ENCODE measurements at regions not wholly inside any gene's neighbourhood (a gene's known extent, or its start where the extent isn't known, plus 50 kb on each side); places are given as distances from the start of the nearest gene placed in this dataset.

DNA sequence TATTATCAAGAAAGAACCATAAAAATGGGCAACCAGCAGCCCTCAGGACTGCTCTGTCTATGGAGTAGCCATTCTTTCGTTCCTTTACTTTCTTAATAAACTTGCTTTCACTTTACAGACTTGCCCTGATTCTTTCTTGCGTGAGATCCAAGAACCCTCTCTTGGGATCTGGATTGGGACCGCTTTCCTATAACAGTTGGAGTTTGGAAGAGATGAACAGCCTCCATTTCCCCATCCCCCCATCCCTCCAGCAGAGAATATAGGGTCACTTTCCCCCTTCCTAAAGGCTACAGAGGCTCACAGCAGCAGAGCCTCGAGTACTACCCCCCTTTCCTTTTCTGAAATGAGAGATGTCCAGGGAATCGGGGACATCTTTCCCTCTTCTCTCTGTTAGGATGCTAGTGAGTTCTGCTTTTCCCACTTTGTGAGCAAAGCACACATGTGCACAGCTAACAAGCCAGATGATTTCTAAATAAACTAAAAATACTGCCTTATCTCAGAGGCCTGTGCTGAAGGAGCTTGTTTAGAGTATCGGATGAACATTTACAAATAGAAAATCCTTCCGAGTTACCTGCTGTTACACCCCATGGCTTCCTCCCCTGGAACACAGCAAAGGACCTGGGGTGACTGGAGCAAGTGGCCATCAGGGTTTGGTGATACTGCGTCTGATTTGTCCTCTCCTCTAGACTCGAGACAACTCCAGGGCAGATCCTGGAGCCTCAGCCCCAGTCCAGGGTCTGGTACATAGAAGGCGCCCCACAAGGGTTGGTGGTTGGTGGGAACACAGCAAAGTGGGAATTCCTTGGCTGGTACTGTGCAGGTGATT lies 144.2 kb downstream of the SLC38A6 start:
- CTCF ChIA-PET = no interaction called here
- intact Hi-C loops (cut with micrococcal nuclease) = no loop called here
- no peak overlapping the region for H3K27ac Mint-ChIP-seq
- H3K36me3 Mint-ChIP-seq (ENCODE audit: low read depth) = no peaks in the 10 kb centered on the region
- POLR2A ChIA-PET = interaction anchor here (1.5 kb wide), 1 partner anchor 10 kb away, joined by 3 read pairs; no protein-coding TSS in a partner anchor
- peaks cover 1% of the 10 kb centered on the region for H3K9me3 Mint-ChIP-seq
- TF ChIP-seq, protein P1, sequence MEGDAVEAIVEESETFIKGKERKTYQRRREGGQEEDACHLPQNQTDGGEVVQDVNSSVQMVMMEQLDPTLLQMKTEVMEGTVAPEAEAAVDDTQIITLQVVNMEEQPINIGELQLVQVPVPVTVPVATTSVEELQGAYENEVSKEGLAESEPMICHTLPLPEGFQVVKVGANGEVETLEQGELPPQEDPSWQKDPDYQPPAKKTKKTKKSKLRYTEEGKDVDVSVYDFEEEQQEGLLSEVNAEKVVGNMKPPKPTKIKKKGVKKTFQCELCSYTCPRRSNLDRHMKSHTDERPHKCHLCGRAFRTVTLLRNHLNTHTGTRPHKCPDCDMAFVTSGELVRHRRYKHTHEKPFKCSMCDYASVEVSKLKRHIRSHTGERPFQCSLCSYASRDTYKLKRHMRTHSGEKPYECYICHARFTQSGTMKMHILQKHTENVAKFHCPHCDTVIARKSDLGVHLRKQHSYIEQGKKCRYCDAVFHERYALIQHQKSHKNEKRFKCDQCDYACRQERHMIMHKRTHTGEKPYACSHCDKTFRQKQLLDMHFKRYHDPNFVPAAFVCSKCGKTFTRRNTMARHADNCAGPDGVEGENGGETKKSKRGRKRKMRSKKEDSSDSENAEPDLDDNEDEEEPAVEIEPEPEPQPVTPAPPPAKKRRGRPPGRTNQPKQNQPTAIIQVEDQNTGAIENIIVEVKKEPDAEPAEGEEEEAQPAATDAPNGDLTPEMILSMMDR (IDR thresholded peaks at IDR 0.05) = no peak
- ATAC-seq (no peak), DNase-seq (no peak)
- H3K27me3 Mint-ChIP-seq = peaks cover 9% of the 10 kb centered on the region
- H3K4me3 Mint-ChIP-seq = no peak overlapping the region
- no peaks in the 10 kb centered on the region for H3K4me1 Mint-ChIP-seq (ENCODE audit: low read depth)

DNA sequence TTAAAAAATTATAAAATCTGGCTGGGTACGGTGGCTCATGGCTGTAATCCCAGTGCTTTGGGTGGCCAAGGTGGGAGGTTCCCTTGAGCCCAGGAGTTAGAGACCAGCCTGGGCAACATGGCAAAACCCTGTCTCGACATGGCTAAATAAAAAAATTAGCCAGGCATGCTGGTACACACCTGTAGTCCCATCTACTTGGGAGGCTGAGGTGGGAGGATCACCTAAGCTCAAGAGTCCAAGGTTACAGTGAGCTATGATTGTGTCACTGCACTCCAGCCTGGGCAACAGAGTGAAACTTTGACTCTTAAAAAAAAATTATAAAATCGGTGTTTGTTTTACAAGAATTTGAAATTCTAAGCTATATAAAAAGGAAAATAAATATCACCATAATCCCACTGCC lies 141.8 kb downstream of the SLC38A6 start:
- H3K27ac Mint-ChIP-seq = no peak overlapping the region
- peaks cover 7% of the 10 kb centered on the region for H3K27me3 Mint-ChIP-seq
- no peaks in the 10 kb centered on the region for H3K4me1 Mint-ChIP-seq (ENCODE audit: low read depth)
- DNase-seq = no peak
- intact Hi-C loops (cut with micrococcal nuclease) = no loop called here
- H3K4me3 Mint-ChIP-seq = no peak overlapping the region
- TF ChIP-seq, protein P1 (IDR thresholded peaks at IDR 0.05) = no peak
- ChIA-PET POLR2A (no interaction called here), CTCF (no interaction called here)
- ATAC-seq = no peak
- peaks cover 1% of the 10 kb centered on the region for H3K9me3 Mint-ChIP-seq
- no peaks in the 10 kb centered on the region for H3K36me3 Mint-ChIP-seq (ENCODE audit: low read depth)

DNA sequence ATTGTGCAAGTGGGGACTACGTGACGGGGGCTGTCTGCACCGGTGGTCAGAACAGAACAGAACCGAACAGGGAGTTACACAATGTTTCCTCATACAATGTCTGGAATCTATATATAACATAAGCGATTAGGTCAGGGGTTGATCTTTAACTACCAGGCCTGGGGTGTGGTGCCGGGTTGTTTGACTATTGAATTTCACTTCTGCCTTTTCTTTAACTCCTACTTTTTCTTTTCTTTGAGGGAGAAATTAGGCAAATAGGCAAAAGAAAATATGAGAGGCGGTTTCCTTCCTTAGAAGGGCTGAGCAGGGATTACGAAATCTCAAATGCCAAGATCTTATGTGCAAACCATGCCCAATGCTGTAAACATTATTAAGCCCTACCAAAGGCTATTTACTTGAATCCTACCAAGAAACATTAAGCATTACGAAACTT lies 140.3 kb downstream of the SLC38A6 start:
- no peak for DNase-seq
- no peak overlapping the region for H3K27ac Mint-ChIP-seq
- no peaks in the 10 kb centered on the region for H3K4me1 Mint-ChIP-seq (ENCODE audit: low read depth)
- TF ChIP-seq, protein P1 (IDR thresholded peaks at IDR 0.05) = no peak
- no peak overlapping the region for H3K4me3 Mint-ChIP-seq
- intact Hi-C loops (cut with micrococcal nuclease) = no loop called here
- ChIA-PET POLR2A (no interaction called here), CTCF (no interaction called here)
- H3K36me3 Mint-ChIP-seq (ENCODE audit: low read depth) = no peaks in the 10 kb centered on the region
- no peak for ATAC-seq
- peaks cover 1% of the 10 kb centered on the region for H3K9me3 Mint-ChIP-seq
- peaks cover 4% of the 10 kb centered on the region for H3K27me3 Mint-ChIP-seq

DNA sequence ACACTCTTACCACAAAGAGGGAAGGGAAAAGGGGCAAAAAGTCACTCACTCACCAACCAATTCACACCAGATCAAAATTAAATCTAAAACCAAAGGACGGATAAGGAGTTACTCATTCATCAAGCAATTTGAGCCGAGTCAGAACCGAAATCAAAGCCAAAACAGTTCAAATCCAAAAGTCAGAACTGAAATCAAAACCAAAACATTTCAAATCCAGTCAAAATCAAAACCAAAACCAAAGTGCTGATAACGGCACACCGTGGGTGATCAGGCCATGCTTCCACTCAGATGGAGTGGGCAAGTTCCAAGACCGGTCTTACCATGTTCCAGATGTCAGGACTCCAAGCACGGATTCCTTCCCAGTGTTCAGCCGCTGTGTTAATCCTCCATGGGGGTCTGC lies 139.5 kb downstream of the SLC38A6 start:
- Mint-ChIP-seq H3K4me3 (no peak overlapping the region), H3K9me3 (peaks cover 4% of the 10 kb centered on the region), H3K27ac (no peak overlapping the region), H3K27me3 (no peaks in the 10 kb centered on the region), H3K4me1 (ENCODE audit: low read depth) (no peaks in the 10 kb centered on the region), H3K36me3 (ENCODE audit: low read depth) (no peaks in the 10 kb centered on the region)
- no peak for DNase-seq
- CTCF ChIA-PET = no interaction called here
- intact Hi-C loops (cut with micrococcal nuclease) = no loop called here
- ATAC-seq = no peak
- TF ChIP-seq, protein P1 (IDR thresholded peaks at IDR 0.05) = no peak
- POLR2A ChIA-PET = no interaction called here

DNA sequence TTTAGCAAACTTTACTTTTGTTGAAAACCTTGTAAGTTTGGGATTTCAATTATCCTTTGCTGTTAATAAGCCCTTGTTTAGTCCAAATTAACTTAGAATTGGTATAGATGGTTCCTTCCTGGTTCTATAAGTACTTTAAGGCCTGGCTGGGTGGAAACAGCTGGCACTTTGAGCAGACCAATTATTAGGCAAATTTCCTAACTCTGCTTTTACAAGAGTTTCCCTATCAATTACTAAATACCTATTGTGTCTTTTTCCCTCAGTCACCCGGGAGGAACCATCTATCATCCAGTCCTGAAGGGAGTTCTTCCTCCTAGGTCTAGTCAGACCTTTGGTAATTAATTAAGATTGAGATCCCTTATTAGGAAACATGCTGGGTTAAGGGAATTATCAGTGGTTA lies 138.0 kb downstream of the SLC38A6 start:
- ATAC-seq (no peak), DNase-seq (no peak)
- Mint-ChIP-seq H3K4me3 (no peak overlapping the region), H3K27ac (no peak overlapping the region), H3K9me3 (peaks cover 11% of the 10 kb centered on the region), H3K4me1 (ENCODE audit: low read depth) (no peaks in the 10 kb centered on the region), H3K27me3 (no peaks in the 10 kb centered on the region), H3K36me3 (ENCODE audit: low read depth) (no peaks in the 10 kb centered on the region)
- ChIA-PET CTCF (no interaction called here), POLR2A (no interaction called here)
- intact Hi-C loops (cut with micrococcal nuclease) = no loop called here
- TF ChIP-seq, protein P1 (IDR thresholded peaks at IDR 0.05) = no peak

All from activated CD8-positive, alpha-beta T cell treated with anti-CD3 and anti-CD28 coated beads for 36 hours (primary cell).